CD14-positive monocyte (primary cell): ENCODE measurements at regions not wholly inside any gene's neighbourhood (a gene's known extent, or its start where the extent isn't known, plus 50 kb on each side); places are given as distances from the start of the nearest gene placed in this dataset.

Experiments
- DNase-seq, 3 donors: peaks; one replicate each; pipeline ENCODE4 v3.0.0-alpha.2; 2011 to 2022
- H2AFZ ChIP-seq: 2 replicates; pipeline ENCODE4 v1.6.0; 2012; ENCODE audit warnings: mild to moderate bottlenecking, low read depth, low read length, inconsistent platforms; ENCODE audit not compliant: insufficient read depth, poor library complexity, severe bottlenecking
- H3K27ac ChIP-seq, 2 donors: 1 replicate in 1 of 2; 2 replicates in 1 of 2; pipeline ENCODE4 v1.5.1; 2012 to 2013; ENCODE audit warnings: low read length in 2 of 2, control low read depth in 1 of 2, inconsistent platforms in 1 of 2, low read depth in 1 of 2, mild to moderate bottlenecking in 1 of 2
- H3K27me3 ChIP-seq, 2 donors: one replicate each; pipeline versions ENCODE4 v1.6.0 to v1.6.1; 2011 to 2013; ENCODE audit warnings: low read length in 2 of 2; ENCODE audit not compliant: control insufficient read depth in 2 of 2, insufficient read depth in 2 of 2
- H3K36me3 ChIP-seq, 2 donors: replicated peaks in 1 of 2; 1 replicate in 1 of 2; 2 replicates in 1 of 2; pipeline versions ENCODE4 v1.5.1 to v1.6.1; 2012 to 2013; ENCODE audit warnings: low read length in 2 of 2, control low read depth in 1 of 2, inconsistent platforms in 1 of 2, mild to moderate bottlenecking in 1 of 2; ENCODE audit not compliant: insufficient read depth in 2 of 2, control insufficient read depth in 1 of 2
- H3K4me1 ChIP-seq, 2 donors: 1 replicate in 1 of 2; 2 replicates in 1 of 2; pipeline versions ENCODE4 v1.5.1 to v1.6.1; 2012 to 2013; ENCODE audit warnings: low read length in 2 of 2, control low read depth in 1 of 2, inconsistent platforms in 1 of 2, mild to moderate bottlenecking in 1 of 2, moderate library complexity in 1 of 2; ENCODE audit not compliant: insufficient read depth in 2 of 2, control insufficient read depth in 1 of 2
- H3K4me2 ChIP-seq: replicated peaks from 2 replicates; pipeline ENCODE3; 2012; ENCODE audit warnings: low read length, moderate library complexity, mild to moderate bottlenecking; ENCODE audit not compliant: poor library complexity, severe bottlenecking; ENCODE audit errors: extremely low read depth
- H3K4me3 ChIP-seq, 3 experiments: fragments of 200-600 bp in 1 of 3; sonication (generic) in 1 of 3; replicated peaks in 1 of 3; 1 replicate in 2 of 3; 2 replicates in 1 of 3; pipeline ENCODE4 v1.5.1; 2011 to 2013; ENCODE audit warnings: low read length in 3 of 3, mild to moderate bottlenecking in 3 of 3, control low read depth in 2 of 3, low read depth in 2 of 3, inconsistent platforms in 1 of 3, moderate library complexity in 1 of 3
- H3K79me2 ChIP-seq: 2 replicates; pipeline ENCODE4 v1.6.0; 2012; ENCODE audit warnings: mild to moderate bottlenecking, control low read depth, inconsistent platforms, low read length, moderate library complexity; ENCODE audit not compliant: insufficient read depth
- H3K9ac ChIP-seq: 2 replicates; pipeline ENCODE4 v1.6.0; 2017; ENCODE audit warnings: low read length, mild to moderate bottlenecking; ENCODE audit not compliant: insufficient read depth, poor library complexity, severe bottlenecking
- H3K9me3 ChIP-seq, 2 donors: replicated peaks in 1 of 2; 1 replicate in 1 of 2; 2 replicates in 1 of 2; pipeline versions ENCODE4 v1.5.1 to v1.6.1; 2012 to 2013; ENCODE audit warnings: low read length in 2 of 2, control low read depth in 1 of 2; ENCODE audit not compliant: control insufficient read depth in 1 of 2, insufficient read depth in 1 of 2
- H4K20me1 ChIP-seq: 2 replicates; pipeline ENCODE4 v1.6.0; 2012; ENCODE audit warnings: mild to moderate bottlenecking, low read length, control low read depth, moderate library complexity; ENCODE audit not compliant: insufficient read depth
- H3K27ac Mint-ChIP-seq, 7 donors: one replicate each; pipeline ENCODE4 v1.8.0; 2020; ENCODE audit warnings: mild to moderate bottlenecking in 7 of 7, mixed read lengths in 7 of 7, moderate library complexity in 6 of 7, inconsistent platforms in 2 of 7
- H3K27me3 Mint-ChIP-seq, 3 donors: one replicate each; pipeline ENCODE4 v1.8.0; 2021 to 2022; ENCODE audit warnings: low read depth in 3 of 3, mild to moderate bottlenecking in 3 of 3, mixed read lengths in 3 of 3, moderate library complexity in 3 of 3, inconsistent platforms in 1 of 3
- H3K36me3 Mint-ChIP-seq, 2 donors: one replicate each; pipeline ENCODE4 v1.8.0; 2020; ENCODE audit warnings: mixed read lengths in 2 of 2, inconsistent platforms in 1 of 2, mild to moderate bottlenecking in 1 of 2
- H3K4me1 Mint-ChIP-seq: one replicate; pipeline ENCODE4 v1.8.0; 2020; ENCODE audit warnings: mild to moderate bottlenecking, mixed read lengths
- H3K4me3 Mint-ChIP-seq, 2 donors: one replicate each; pipeline ENCODE4 v1.8.0; 2020; ENCODE audit warnings: mild to moderate bottlenecking in 2 of 2, mixed read lengths in 2 of 2, moderate library complexity in 1 of 2
- H3K9me3 Mint-ChIP-seq, 7 donors: one replicate each; pipeline ENCODE4 v1.8.0; 2020 to 2022; ENCODE audit warnings: mixed read lengths in 7 of 7, mild to moderate bottlenecking in 6 of 7, moderate library complexity in 6 of 7, inconsistent platforms in 2 of 7
- WGBS: methylation state at CpG from one replicate; pipeline ENCODE4 v1.1.5; 2013; ENCODE audit warnings: missing lambda C conversion rate; ENCODE audit not compliant: insufficient coverage; 5-methylcytosine and 5-hydroxymethylcytosine counted together
- intact Hi-C, 2 donors: fragments of 100-400 bp; cut with micrococcal nuclease; formaldehyde crosslinking; loops; one replicate each; pipeline versions ENCODE4 v1.15.0 to v1.15.1; 2023
- TF ChIP-seq, protein P1 (sequence below): fragments of 200-600 bp; IDR thresholded peaks from one replicate; pipeline ENCODE4 v1.8.0; 2022; ENCODE audit warnings: antibody characterized with exemption, mild to moderate bottlenecking

DNA sequence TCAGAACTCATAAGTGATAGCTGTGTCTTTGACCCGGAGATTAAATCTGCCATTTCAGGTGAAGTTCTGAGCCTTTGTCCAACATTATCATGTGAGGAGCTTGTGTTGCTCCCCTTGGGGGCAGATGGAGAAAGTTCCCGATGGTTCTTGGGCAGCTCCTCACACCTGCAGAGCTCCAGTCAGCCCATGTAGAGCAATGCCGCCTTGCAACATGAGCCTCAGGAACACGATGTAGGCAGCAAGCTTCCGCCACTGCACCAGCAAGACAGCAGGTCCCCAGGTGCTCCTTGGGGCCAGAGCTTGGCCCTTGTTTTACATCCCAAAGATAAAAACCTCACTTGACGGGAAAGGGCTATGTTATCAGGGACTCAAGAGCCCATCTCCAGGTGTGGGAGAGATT is 292.7 kb downstream of the IRX1 start:
- Mint-ChIP-seq H3K27ac (no peak overlapping the region), H3K4me1 (peaks cover 2% of the 10 kb centered on the region), H3K27me3 (peaks cover 0 to 2% (median 1%) of the 10 kb centered on the region in 3 donors), H3K4me3 (no peak overlapping the region), H3K36me3 (no peaks in the 10 kb centered on the region), H3K9me3 (peaks cover 0 to 7% (median 2%) of the 10 kb centered on the region in 7 donors)
- no peak overlapping the region for H2AFZ ChIP-seq
- 90% methylated on average over 5 of the region's 6 CpGs for WGBS
- TF ChIP-seq, protein P1, sequence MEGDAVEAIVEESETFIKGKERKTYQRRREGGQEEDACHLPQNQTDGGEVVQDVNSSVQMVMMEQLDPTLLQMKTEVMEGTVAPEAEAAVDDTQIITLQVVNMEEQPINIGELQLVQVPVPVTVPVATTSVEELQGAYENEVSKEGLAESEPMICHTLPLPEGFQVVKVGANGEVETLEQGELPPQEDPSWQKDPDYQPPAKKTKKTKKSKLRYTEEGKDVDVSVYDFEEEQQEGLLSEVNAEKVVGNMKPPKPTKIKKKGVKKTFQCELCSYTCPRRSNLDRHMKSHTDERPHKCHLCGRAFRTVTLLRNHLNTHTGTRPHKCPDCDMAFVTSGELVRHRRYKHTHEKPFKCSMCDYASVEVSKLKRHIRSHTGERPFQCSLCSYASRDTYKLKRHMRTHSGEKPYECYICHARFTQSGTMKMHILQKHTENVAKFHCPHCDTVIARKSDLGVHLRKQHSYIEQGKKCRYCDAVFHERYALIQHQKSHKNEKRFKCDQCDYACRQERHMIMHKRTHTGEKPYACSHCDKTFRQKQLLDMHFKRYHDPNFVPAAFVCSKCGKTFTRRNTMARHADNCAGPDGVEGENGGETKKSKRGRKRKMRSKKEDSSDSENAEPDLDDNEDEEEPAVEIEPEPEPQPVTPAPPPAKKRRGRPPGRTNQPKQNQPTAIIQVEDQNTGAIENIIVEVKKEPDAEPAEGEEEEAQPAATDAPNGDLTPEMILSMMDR: no peak
- no peaks in the 10 kb centered on the region for H3K79me2 ChIP-seq
- H3K4me3 ChIP-seq: no peak overlapping the region
- H3K36me3 ChIP-seq: no peaks in the 10 kb centered on the region
- no peaks in the 10 kb centered on the region for H3K4me1 ChIP-seq
- no peaks in the 10 kb centered on the region for H4K20me1 ChIP-seq
- H3K27ac ChIP-seq: no peak overlapping the region
- DNase-seq: no peak
- intact Hi-C loops: no loop called here
- H3K27me3 ChIP-seq: no peaks in the 10 kb centered on the region
- no peak overlapping the region for H3K4me2 ChIP-seq
- no peak overlapping the region for H3K9ac ChIP-seq
- no peaks in the 10 kb centered on the region for H3K9me3 ChIP-seq

DNA sequence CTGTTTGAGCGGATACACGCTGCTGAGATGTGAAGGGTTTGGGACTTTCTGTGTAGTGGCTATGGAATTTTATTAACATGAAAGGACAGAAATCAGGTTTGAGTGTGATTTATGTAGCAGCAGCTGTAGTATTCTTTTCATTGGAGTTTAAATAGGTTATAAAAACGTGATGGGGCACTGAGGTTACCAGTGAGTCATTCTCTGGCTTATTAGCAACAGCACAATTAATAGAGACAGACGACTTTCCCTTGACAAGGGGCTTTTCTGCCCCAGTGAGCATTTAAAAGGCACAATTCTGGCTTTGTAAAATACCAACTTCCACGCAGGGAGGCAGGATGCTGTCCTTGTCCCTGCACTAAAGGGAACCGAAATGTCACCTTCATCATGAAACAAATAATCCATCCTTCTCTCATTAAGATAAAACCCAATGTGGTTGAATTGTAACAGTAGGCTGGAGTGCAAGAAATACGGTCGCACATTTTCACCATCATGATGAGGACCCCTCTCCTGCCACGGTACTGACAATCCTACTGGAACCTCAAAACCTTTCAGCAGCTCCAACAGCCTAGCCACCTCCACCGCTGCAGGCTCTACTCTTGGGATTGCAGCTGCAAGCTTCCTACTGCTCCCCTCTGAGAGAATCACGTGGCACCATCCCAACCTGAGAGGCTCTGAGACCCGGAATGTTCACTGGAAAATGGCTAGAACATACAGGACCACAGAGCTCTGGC is 293.9 kb downstream of the IRX1 start:
- H3K4me1 Mint-ChIP-seq: peaks cover 2% of the 10 kb centered on the region
- Histone ChIP-seq H3K4me3 (no peak overlapping the region), H3K4me1 (no peaks in the 10 kb centered on the region), H3K79me2 (no peaks in the 10 kb centered on the region), H3K27ac (no peak overlapping the region), H3K4me2 (no peak overlapping the region), H3K9me3 (no peaks in the 10 kb centered on the region), H3K9ac (no peak overlapping the region), H3K36me3 (no peaks in the 10 kb centered on the region), H4K20me1 (no peaks in the 10 kb centered on the region), H3K27me3 (no peaks in the 10 kb centered on the region), H2AFZ (no peak overlapping the region)
- DNase-seq: no peak
- 91% methylated on average over 6 of the region's 12 CpGs for WGBS
- intact Hi-C loops: no loop called here
- TF ChIP-seq, protein P1: no peak
- no peak overlapping the region for H3K27ac Mint-ChIP-seq
- H3K4me3 Mint-ChIP-seq: no peak overlapping the region
- no peaks in the 10 kb centered on the region for H3K36me3 Mint-ChIP-seq
- H3K27me3 Mint-ChIP-seq: peaks cover 0 to 4% (median 1%) of the 10 kb centered on the region in 3 donors
- H3K9me3 Mint-ChIP-seq: peaks cover 0 to 4% (median 2%) of the 10 kb centered on the region in 7 donors
